GDM1 (cell line): ENCODE measurements at regions not wholly inside any gene's neighbourhood (a gene's known extent, or its start where the extent isn't known, plus 50 kb on each side); places are given as distances from the start of the nearest gene placed in this dataset.
A peak's percentile ranks its signal among the peaks of the same experiment; 100 is the strongest.
"Not testable (repeated sequence)": the region's sequence is repeated elsewhere in the genome, so short reads cannot be mapped to it uniquely, and the experiment has no call there.

ENCODE experiments used
- DNase-seq: peaks from one replicate; lab custom pipeline; 2025; lab: John Stamatoyannopoulos, UW

- no peak for DNase-seq
Observed at GRCh38 chr7:149682038-149682437, 91.3 kb downstream of the ZNF467 start.

GRCh38 chr7:149681274-149681673 is 92.1 kb downstream of the ZNF467 start:
- DNase-seq: no peak

- DNase-seq: no peak
Observed at GRCh38 chr7:149680331-149681025, 92.9 kb downstream of the ZNF467 start.

- DNase-seq: not testable (repeated sequence)
Observed at GRCh38 chr7:149674728-149675385, 98.5 kb downstream of the ZNF467 start.

DNA sequence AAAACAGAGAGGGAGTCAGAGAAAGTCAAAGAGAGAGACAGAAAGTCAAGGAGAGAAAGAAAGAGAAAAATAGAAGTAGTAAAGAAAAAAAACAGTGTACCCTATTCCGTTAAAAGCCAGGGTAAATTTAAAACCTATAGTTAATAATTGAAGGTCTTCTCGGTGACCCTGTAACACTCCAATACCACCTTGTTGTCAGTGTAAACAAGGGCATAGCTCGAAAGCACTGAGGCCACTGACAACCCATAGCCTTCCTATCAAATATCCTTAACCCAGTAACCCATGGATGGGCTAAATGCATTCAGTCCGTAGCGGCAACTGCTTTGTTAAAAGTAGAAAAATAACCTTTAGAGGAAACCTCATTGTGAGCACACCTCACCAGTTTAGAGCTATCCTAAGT is 100.4 kb downstream of the ZNF467 start:
- DNase-seq: no peak

GRCh38 chr7:149670288-149670687 is 103.1 kb downstream of the ZNF467 start:
- DNase-seq: no peak

GRCh38 chr7:149669121-149669818 is 104.1 kb downstream of the ZNF467 start:
- no peak for DNase-seq

GRCh38 chr7:149666360-149666945 is 106.9 kb downstream of the ZNF467 start:
- no peak for DNase-seq

GRCh38 chr7:149665618-149666017 is 107.8 kb downstream of the ZNF467 start:
- not testable (repeated sequence) for DNase-seq

GRCh38 chr7:149664666-149665065 is 108.7 kb downstream of the ZNF467 start:
- DNase-seq: no peak

GRCh38 chr7:149664176-149664575 is 109.2 kb downstream of the ZNF467 start:
- DNase-seq: no peak

- DNase-seq: peak; percentile 73
Observed at GRCh38 chr7:149662591-149663095, 110.7 kb downstream of the ZNF467 start.

- no peak for DNase-seq
Observed at GRCh38 chr7:149655784-149656183, 117.6 kb downstream of the ZNF467 start.

DNA sequence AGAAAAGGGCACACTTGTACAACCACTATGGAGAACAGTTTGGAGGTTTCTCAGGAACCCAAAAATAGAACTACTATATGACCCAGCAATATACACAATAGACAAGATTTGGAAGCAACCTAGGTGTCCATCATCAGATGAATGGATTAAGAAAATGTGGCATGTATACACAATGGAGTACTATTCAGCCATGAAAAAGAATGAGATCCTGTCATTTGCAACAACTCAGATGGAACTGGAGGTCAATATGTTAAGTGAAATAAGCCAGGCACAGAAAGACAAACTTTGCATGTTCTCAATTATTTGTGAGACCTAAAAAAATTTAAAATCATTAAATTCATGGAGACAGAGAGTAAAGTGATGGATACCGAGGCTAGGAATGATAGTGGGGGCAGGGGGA is 118.8 kb downstream of the ZNF467 start:
- no peak for DNase-seq

GRCh38 chr7:149650190-149650589 is 123.2 kb downstream of the ZNF467 start:
- DNase-seq: not testable (repeated sequence)

GRCh38 chr7:149644754-149645153 is 128.6 kb downstream of the ZNF467 start:
- DNase-seq: no peak

- no peak for DNase-seq
Observed at GRCh38 chr7:149642589-149642988, 130.8 kb downstream of the ZNF467 start.

DNA sequence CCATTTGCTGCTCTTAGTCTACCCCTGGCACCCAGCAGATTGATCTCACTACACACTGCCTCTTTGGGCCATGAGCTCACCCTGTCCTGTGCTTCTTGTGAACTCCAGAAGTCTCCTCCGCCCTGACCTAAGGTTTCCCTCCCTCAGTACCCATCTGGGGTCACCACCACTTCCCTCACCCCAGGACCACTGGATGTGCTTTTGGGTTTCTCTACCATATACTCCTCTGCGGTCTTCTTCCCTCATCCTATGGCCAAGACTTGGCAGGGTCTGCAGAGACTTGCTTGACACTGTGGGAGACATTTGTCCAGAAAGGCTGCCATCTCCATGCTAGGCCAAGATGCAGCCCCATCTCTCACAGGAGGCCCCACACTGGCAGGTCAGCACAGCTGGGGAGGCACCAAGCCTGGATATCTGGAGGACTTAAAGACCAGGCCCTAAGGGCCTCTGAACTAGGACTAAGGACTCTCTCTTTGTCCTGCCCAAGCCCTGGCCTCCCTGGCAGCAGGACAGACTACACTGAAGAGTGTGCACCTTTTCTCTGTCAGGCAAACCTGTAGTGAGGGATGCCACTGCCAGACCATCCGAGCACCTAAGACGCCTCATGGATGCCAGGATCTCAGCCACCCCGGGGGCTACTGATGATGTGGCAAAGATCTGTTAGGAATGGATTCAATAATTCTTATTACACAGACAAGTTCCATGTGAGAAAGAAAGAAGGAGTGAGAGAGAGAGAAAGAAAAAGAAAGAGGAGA is 134.6 kb downstream of the ZNF467 start:
- no peak for DNase-seq

GRCh38 chr7:149637911-149638565 is 135.3 kb downstream of the ZNF467 start:
- no peak for DNase-seq

DNA sequence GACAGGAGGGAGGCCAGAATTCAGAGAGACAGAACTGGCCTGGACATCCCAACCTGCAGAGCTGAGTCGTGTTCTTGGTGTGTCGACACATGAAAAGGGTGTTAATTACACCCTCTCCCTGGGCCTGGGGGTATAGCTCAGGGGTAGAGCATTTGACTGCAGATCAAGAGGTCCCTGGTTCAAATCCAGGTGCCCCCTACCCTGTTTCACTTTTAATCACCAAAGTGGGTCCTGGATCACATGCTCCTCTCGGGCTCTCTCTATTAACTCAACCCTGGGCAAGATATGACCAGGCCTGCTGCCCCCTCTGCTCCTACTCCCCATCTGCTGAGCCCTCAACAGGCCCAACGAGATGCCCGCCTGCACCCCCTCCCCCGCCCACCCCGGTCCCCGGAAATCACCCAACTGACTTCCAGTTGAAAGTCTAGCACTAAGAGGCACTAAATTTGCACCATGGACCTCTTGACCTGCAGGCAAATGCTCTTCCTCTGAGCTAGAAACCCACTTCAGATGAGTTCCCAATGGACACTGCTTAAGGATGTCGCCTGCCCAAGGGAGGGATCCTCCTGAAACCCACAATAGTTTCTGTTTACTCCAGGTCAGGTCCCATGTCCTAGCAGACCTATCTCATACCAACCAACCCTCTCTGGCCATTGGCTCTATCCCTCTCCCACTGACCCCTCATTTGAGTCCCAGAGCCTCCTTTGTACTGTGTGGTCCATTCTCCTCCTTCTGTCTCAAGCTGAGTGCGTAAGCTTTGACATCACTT is 137.6 kb downstream of the ZNF467 start:
- DNase-seq: no peak
